ENCODE measurements at regions not wholly inside any gene's neighbourhood (a gene's known extent, or its start where the extent isn't known, plus 50 kb on each side); places are given as distances from the start of the nearest gene placed in this dataset.
"Not testable (repeated sequence)": the region's sequence is repeated elsewhere in the genome, so short reads cannot be mapped to it uniquely, and the experiment has no call there.

GRCh38 chr21:7825627-7826026, 2695.8 kb upstream of the TPTE start:
- not testable (repeated sequence) for TF ChIP-seq CTCF, POLR2A (IDR thresholded peaks at IDR 0.05)
